Coronary artery (tissue), 2 donors: ENCODE measurements at regions not wholly inside any gene's neighbourhood (a gene's known extent, or its start where the extent isn't known, plus 50 kb on each side); places are given as distances from the start of the nearest gene placed in this dataset.

Experiments
- DNase-seq: peaks from one replicate; pipeline ENCODE4 v3.0.0-alpha.2; 2017; ENCODE audit warnings: low spot score
- H3K27ac ChIP-seq, 2 donors: fragments of 200-600 bp; sonication (generic); one replicate each; pipeline ENCODE4 v1.5.1; 2016 to 2019
- H3K4me3 ChIP-seq: fragments of 200-600 bp; sonication (generic); 2 replicates; pipeline ENCODE4 v1.5.1; 2016; ENCODE audit warnings: mild to moderate bottlenecking, moderate library complexity
- CTCF ChIP-seq: fragments of 200-600 bp; sonication (generic); IDR thresholded peaks from one replicate; pipeline ENCODE4 v1.5.1; 2019; ENCODE audit warnings: antibody characterized with exemption

- no peak overlapping the region for H3K27ac ChIP-seq
- H3K4me3 ChIP-seq, result no peak overlapping the region
- DNase-seq, result no peak
- TF ChIP-seq CTCF, result no peak
Measured at GRCh38 chr1:219330001-219330400, 156.3 kb downstream of the LYPLAL1 start.

- Histone ChIP-seq H3K27ac (no peak overlapping the region), H3K4me3 (no peak overlapping the region)
- TF ChIP-seq CTCF, result no peak
- no peak for DNase-seq
Measured at GRCh38 chr1:219329578-219329977, 155.9 kb downstream of the LYPLAL1 start.

- DNase-seq, result no peak
Measured at GRCh38 chr1:219326843-219327242, 153.2 kb downstream of the LYPLAL1 start.

GRCh38 chr1:219325368-219325742 lies 151.7 kb downstream of the LYPLAL1 start:
- no peak for DNase-seq
- H3K4me3 ChIP-seq, result no peak overlapping the region
- no peak for TF ChIP-seq CTCF
- H3K27ac ChIP-seq, result no peak overlapping the region

More at GRCh38 chr1:219326843-219327242, 153.2 kb downstream of the LYPLAL1 start:
- no peak for TF ChIP-seq CTCF
- no peak overlapping the region for H3K4me3 ChIP-seq
- no peak overlapping the region for H3K27ac ChIP-seq

- Histone ChIP-seq H3K4me3 (no peak overlapping the region), H3K27ac (no peak overlapping the region)
- DNase-seq, result no peak
- TF ChIP-seq CTCF, result no peak
Measured at GRCh38 chr1:219324629-219325367, 151.1 kb downstream of the LYPLAL1 start.

GRCh38 chr1:219324171-219324570 lies 150.5 kb downstream of the LYPLAL1 start:
- Histone ChIP-seq H3K4me3 (no peak overlapping the region), H3K27ac (no peak overlapping the region)
- no peak for DNase-seq
- TF ChIP-seq CTCF, result no peak

GRCh38 chr1:219323426-219323825 lies 149.7 kb downstream of the LYPLAL1 start:
- H3K27ac ChIP-seq, result no peak overlapping the region
- no peak for TF ChIP-seq CTCF
- no peak for DNase-seq

More at GRCh38 chr1:219323426-219323825, 149.7 kb downstream of the LYPLAL1 start:
- no peak overlapping the region for H3K4me3 ChIP-seq
